ENCODE measurements at regions not wholly inside any gene's neighbourhood (a gene's known extent, or its start where the extent isn't known, plus 50 kb on each side); places are given as distances from the start of the nearest gene placed in this dataset.

DNA sequence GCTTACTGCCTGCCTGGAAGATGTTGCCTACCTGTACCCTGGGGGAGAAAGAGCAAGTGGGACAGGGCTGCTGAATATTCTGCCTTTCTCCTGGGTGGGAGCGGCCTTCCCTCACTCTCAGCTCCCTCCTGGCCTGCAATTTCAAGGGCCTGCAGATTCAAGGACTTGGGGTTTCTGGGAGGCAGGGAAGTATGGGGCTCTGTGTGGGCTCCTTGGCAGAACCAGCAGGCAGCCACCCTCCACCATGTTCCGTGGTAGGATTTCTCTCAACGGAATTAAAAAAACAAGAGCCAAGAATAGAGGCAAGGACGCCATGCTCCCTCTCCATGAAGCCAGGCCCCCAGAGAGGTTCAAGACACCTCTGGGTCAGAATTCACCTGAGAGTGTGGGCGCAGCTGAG, 127.7 kb downstream of the NAV1 start:
- Histone ChIP-seq H3K4me3 (no peak overlapping the region), H3K4me1 (replicated peaks) (no peaks in the 10 kb centered on the region), H3K9me3 (no peaks in the 10 kb centered on the region), H3K27ac (no peak overlapping the region), H3K27me3 (replicated peaks; ENCODE audit: insufficient read depth) (no peaks in the 10 kb centered on the region), H3K36me3 (no peaks in the 10 kb centered on the region)
- 92% methylated on average over 5 of the region's 5 CpGs for WGBS
- TF ChIP-seq POLR2AphosphoS5 (IDR thresholded peaks at IDR 0.05) = no peak
- no peak for TF ChIP-seq POLR2A (IDR thresholded peaks at IDR 0.05)
- TF ChIP-seq, protein P1, sequence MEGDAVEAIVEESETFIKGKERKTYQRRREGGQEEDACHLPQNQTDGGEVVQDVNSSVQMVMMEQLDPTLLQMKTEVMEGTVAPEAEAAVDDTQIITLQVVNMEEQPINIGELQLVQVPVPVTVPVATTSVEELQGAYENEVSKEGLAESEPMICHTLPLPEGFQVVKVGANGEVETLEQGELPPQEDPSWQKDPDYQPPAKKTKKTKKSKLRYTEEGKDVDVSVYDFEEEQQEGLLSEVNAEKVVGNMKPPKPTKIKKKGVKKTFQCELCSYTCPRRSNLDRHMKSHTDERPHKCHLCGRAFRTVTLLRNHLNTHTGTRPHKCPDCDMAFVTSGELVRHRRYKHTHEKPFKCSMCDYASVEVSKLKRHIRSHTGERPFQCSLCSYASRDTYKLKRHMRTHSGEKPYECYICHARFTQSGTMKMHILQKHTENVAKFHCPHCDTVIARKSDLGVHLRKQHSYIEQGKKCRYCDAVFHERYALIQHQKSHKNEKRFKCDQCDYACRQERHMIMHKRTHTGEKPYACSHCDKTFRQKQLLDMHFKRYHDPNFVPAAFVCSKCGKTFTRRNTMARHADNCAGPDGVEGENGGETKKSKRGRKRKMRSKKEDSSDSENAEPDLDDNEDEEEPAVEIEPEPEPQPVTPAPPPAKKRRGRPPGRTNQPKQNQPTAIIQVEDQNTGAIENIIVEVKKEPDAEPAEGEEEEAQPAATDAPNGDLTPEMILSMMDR (IDR thresholded peaks at IDR 0.05) = no peak
- intact Hi-C loops (cut with DNase I) = no loop called here
- no peak for DNase-seq (ENCODE audit: low spot score)

DNA sequence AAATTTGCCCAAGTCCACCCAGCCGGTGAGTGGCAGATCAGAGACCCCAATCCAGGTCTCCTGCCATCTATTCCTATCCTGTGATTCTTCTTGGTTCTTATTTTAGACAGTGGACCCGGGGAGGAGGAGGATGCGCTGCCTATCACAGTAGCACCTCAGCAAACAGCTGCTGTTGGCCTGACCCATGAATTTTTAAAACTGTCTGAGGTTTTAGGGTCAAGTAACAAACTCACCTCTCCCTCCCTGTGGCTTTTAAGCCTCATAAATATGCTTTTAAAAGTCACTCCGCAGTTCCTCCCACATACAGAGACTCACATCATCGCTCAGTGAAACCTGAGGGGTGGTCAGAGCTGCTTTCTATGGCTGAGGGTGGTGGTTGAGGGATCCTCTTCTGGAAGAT, 128.6 kb downstream of the NAV1 start:
- WGBS = 77% methylated on average over 5 of the region's 5 CpGs
- TF ChIP-seq, protein P1 (IDR thresholded peaks at IDR 0.05) = no peak
- TF ChIP-seq POLR2A (IDR thresholded peaks at IDR 0.05) (no peak), POLR2AphosphoS5 (IDR thresholded peaks at IDR 0.05) (no peak)
- intact Hi-C loops (cut with DNase I) = no loop called here
- no peaks in the 10 kb centered on the region for H3K4me1 ChIP-seq (replicated peaks)
- no peak overlapping the region for H3K27ac ChIP-seq
- no peaks in the 10 kb centered on the region for H3K9me3 ChIP-seq
- no peaks in the 10 kb centered on the region for H3K27me3 ChIP-seq (replicated peaks; ENCODE audit: insufficient read depth)
- H3K4me3 ChIP-seq = no peak overlapping the region
- no peaks in the 10 kb centered on the region for H3K36me3 ChIP-seq
- no peak for DNase-seq (ENCODE audit: low spot score)

DNA sequence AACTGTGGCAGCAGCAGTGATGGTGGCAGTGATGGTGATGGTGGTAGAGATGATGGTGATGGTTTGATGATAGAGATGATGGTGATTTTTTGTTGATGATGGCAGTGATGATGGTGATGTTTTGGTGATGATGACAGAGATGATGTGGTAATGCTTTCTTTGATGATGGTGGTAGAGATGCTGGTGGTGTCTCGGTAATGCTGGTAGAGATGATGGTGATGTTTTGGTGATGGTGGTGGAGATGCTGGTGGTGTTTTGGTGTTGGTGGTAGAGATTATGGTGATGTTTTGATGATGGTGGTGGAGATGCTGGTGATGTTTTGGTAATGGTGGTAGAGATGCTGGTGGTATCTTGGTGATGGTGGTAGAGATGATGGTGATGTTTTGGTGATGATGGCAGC, 131.6 kb downstream of the NAV1 start:
- Histone ChIP-seq H3K9me3 (no peaks in the 10 kb centered on the region), H3K27ac (no peak overlapping the region), H3K4me3 (no peak overlapping the region), H3K36me3 (no peaks in the 10 kb centered on the region), H3K27me3 (replicated peaks; ENCODE audit: insufficient read depth) (no peaks in the 10 kb centered on the region), H3K4me1 (replicated peaks) (no peaks in the 10 kb centered on the region)
- DNase-seq (ENCODE audit: low spot score) = no peak
- TF ChIP-seq, protein P1 (IDR thresholded peaks at IDR 0.05) = no peak
- TF ChIP-seq POLR2AphosphoS5 (IDR thresholded peaks at IDR 0.05) (no peak), POLR2A (IDR thresholded peaks at IDR 0.05) (no peak)
- WGBS = 96% methylated on average over 1 of the region's 1 CpG
- intact Hi-C loops (cut with DNase I) = no loop called here

DNA sequence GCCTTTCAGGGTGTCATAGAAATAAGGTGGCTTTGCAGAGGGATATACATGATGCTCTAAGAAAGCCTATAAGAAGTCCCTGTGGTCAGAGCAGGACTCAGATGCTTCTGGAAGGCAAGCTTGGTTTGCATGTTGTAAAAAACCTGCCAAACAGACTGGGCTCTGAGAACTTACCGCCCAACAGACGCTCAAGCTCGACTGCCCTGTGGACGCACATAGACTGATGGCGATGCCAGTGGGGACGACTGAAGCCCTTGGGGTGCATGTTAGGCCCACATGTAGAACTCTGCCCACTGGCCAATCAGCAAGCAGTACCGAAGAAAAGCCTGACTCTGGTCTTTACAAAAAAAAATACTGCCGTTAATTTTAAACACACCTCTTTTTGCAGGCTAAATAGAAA, 133.8 kb downstream of the NAV1 start:
- no peak for TF ChIP-seq POLR2AphosphoS5 (IDR thresholded peaks at IDR 0.05)
- TF ChIP-seq, protein P1 (IDR thresholded peaks at IDR 0.05) = no peak
- TF ChIP-seq POLR2A (IDR thresholded peaks at IDR 0.05) = no peak
- no peak for DNase-seq (ENCODE audit: low spot score)
- no peak overlapping the region for H3K4me3 ChIP-seq
- H3K27me3 ChIP-seq (replicated peaks; ENCODE audit: insufficient read depth) = no peaks in the 10 kb centered on the region
- no peaks in the 10 kb centered on the region for H3K36me3 ChIP-seq
- H3K4me1 ChIP-seq (replicated peaks) = no peaks in the 10 kb centered on the region
- H3K9me3 ChIP-seq = no peaks in the 10 kb centered on the region
- 68% methylated on average over 8 of the region's 8 CpGs for WGBS
- no peak overlapping the region for H3K27ac ChIP-seq
- intact Hi-C loops (cut with DNase I) = no loop called here

DNA sequence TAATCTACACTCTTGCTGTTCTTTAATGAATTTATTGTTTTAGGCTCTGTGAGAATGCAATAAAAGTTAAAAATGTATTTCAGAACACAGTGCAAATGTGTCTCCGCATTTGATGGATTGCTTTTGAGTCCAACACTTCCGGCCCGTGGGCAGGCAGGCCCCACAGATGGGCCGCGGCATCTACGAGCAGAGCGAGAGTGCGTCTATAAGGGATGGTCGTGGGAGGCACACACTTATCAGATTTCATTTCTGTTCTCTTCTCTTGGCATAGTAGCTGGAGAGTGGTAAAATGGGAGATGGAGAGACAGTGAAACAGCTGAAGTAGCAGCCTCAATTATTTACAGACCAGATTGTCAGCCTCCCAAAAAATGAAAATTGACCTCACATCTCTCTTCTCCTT, 134.2 kb downstream of the NAV1 start:
- Histone ChIP-seq H3K4me1 (replicated peaks) (no peaks in the 10 kb centered on the region), H3K27me3 (replicated peaks; ENCODE audit: insufficient read depth) (no peaks in the 10 kb centered on the region), H3K4me3 (no peak overlapping the region), H3K36me3 (no peaks in the 10 kb centered on the region), H3K9me3 (no peaks in the 10 kb centered on the region), H3K27ac (no peak overlapping the region)
- TF ChIP-seq POLR2AphosphoS5 (IDR thresholded peaks at IDR 0.05) (no peak), POLR2A (IDR thresholded peaks at IDR 0.05) (no peak)
- TF ChIP-seq, protein P1 (IDR thresholded peaks at IDR 0.05) = no peak
- 41% methylated on average over 9 of the region's 9 CpGs for WGBS
- DNase-seq (ENCODE audit: low spot score) = no peak
- intact Hi-C loops (cut with DNase I) = no loop called here
